ENCODE measurements at regions not wholly inside any gene's neighbourhood (a gene's known extent, or its start where the extent isn't known, plus 50 kb on each side); places are given as distances from the start of the nearest gene placed in this dataset.

DNA sequence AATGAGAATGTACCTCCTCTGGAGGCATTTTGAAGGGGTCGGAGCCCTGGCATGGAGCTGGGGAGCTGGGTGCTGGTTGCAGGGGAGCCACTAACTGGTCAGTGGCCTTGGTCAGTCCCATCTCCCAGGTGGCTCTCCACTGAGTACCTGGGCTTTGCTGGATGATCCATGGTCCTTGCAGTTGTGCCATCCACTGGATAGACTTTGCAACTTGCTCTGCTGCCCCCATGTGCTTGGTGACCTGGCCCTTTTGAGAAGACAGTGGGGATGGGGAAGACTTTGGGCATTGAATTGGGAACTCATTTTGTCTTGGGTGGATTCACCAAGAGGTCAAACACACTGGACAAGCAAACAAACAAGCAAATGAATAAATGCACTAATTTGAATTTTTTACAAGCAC, 263.9 kb downstream of the MYCN start:
- no peak for TF ChIP-seq POLR2A (IDR thresholded peaks at IDR 0.05)
- TF ChIP-seq, protein P1, sequence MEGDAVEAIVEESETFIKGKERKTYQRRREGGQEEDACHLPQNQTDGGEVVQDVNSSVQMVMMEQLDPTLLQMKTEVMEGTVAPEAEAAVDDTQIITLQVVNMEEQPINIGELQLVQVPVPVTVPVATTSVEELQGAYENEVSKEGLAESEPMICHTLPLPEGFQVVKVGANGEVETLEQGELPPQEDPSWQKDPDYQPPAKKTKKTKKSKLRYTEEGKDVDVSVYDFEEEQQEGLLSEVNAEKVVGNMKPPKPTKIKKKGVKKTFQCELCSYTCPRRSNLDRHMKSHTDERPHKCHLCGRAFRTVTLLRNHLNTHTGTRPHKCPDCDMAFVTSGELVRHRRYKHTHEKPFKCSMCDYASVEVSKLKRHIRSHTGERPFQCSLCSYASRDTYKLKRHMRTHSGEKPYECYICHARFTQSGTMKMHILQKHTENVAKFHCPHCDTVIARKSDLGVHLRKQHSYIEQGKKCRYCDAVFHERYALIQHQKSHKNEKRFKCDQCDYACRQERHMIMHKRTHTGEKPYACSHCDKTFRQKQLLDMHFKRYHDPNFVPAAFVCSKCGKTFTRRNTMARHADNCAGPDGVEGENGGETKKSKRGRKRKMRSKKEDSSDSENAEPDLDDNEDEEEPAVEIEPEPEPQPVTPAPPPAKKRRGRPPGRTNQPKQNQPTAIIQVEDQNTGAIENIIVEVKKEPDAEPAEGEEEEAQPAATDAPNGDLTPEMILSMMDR (IDR thresholded peaks at IDR 0.05): no peak
- no peak for DNase-seq
- Histone ChIP-seq H3K27ac (no peak overlapping the region), H3K36me3 (no peaks in the 10 kb centered on the region), H3K9me3 (no peaks in the 10 kb centered on the region), H3K27me3 (peaks cover 0 to 10% (median 0%) of the 10 kb centered on the region in 4 donors), H3K4me3 (no peak overlapping the region), H3K4me1 (peaks cover 0 to 18% (median 3%) of the 10 kb centered on the region in 3 donors)
- WGBS, 2 donors: 86% methylated on average over 1 of the region's 1 CpG; no CpG with 5 or more reads in 1 of the 2 donors
- intact Hi-C loops (cut with DNase I): no loop called here

DNA sequence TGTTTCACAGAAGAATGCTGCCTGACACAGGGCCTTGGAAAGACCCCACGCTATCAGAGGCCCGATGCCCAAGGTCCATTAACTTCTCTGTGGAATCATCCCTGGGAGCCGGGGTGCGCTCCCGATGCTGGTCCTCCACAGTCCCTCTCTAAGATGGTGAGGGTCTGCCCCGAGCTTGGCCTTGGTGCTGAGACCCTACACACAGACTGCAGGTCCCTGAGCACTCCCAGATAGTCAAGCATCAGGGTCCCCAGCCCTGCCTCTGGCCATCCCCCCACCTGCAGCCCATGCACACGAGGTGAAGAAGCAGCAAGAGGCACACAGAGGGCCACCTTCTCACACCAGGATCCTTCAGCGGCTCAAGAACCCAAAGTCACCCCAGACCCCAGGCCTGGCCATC, 263.3 kb downstream of the MYCN start:
- Histone ChIP-seq H3K9me3 (no peaks in the 10 kb centered on the region), H3K4me3 (no peak overlapping the region), H3K27me3 (peaks cover 0 to 10% (median 0%) of the 10 kb centered on the region in 4 donors), H3K27ac (no peak overlapping the region), H3K36me3 (no peaks in the 10 kb centered on the region), H3K4me1 (peaks cover 0 to 18% (median 3%) of the 10 kb centered on the region in 3 donors)
- WGBS, 2 donors: 67 to 95% methylated on average over 2 to 7 of the region's 8 CpGs
- DNase-seq: no peak
- intact Hi-C loops (cut with DNase I): no loop called here
- TF ChIP-seq, protein P1 (IDR thresholded peaks at IDR 0.05): no peak
- no peak for TF ChIP-seq POLR2A (IDR thresholded peaks at IDR 0.05)

DNA sequence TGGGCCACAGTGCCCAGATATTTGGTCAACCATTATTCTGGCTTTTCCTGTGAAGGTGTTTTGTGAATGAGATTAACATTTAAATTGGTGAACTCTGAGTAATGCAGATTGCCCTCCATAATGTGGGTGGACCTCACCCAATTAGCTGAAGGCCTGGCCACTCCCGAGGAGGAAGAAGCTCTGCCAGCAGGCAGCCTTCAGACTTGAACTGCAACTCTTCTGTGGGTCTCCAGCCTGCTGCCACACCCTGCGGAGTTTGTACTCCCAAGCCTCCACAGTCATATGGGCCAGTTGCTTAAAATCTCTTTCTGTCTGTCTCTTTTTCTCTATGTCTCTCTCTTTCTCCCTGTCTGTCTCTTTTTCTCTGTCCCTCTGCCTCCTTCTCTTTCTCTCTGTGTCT, 262.7 kb downstream of the MYCN start:
- Histone ChIP-seq H3K27me3 (peaks cover 0 to 7% (median 0%) of the 10 kb centered on the region in 4 donors), H3K4me3 (no peak overlapping the region), H3K27ac (peak overlapping the region in 2 of 4 donors; percentile 48 to 64), H3K36me3 (no peaks in the 10 kb centered on the region), H3K4me1 (peaks cover 0 to 18% (median 3%) of the 10 kb centered on the region in 3 donors), H3K9me3 (no peaks in the 10 kb centered on the region)
- TF ChIP-seq, protein P1 (IDR thresholded peaks at IDR 0.05): no peak
- TF ChIP-seq POLR2A (IDR thresholded peaks at IDR 0.05): no peak
- intact Hi-C loops (cut with DNase I): no loop called here
- DNase-seq: no peak
- WGBS, 2 donors: 42 to 56% methylated on average over 2 of the region's 2 CpGs

DNA sequence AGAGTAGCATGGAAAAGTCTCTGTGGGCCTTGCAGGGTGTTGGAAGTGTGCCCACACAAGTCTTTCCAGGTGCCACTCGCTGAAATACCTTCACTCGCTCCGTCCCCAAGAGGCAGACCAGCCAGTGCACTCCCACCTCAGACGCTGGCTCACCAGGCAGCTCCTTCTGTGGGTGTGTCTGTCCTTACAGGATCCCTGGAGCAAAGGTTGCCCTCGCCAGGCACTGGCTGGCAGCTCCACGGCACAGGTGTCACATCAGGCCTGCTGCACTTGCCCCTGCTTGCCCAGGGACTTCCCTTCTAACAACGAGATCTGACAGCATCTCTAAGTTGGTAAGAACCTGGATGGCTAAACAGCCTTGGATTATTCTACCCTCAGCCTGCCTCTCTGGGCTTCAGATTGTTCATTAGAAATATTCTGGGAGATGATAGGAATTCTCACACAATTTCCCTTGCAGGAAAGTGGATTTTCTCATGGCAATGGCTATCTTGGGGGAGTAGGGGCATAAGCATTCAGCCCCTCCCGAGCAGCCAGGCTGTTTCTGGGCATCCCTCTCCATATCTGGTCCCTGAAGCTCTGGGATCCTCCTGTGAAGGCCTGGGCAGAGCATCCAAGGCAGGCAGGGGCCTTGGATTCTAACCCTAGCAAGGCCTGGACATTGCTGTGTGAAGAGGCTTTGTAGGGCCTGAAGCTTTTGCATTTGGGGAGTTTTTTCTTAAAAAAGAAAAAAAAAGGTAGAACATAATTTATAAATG, 262.1 kb downstream of the MYCN start:
- TF ChIP-seq, protein P1 (IDR thresholded peaks at IDR 0.05): no peak
- no peak for TF ChIP-seq POLR2A (IDR thresholded peaks at IDR 0.05)
- H3K4me1 ChIP-seq: peaks cover 0 to 18% (median 3%) of the 10 kb centered on the region in 3 donors
- peak overlapping the region in 3 of 4 donors; percentile 13 to 64 (median 48) for H3K27ac ChIP-seq
- no peak for DNase-seq
- H3K9me3 ChIP-seq: no peaks in the 10 kb centered on the region
- H3K4me3 ChIP-seq: no peak overlapping the region
- peaks cover 0 to 7% (median 0%) of the 10 kb centered on the region in 4 donors for H3K27me3 ChIP-seq
- H3K36me3 ChIP-seq: no peaks in the 10 kb centered on the region
- 34 to 57% methylated on average over 3 to 4 of the region's 8 CpGs for WGBS, 2 donors
- intact Hi-C loops (cut with DNase I): no loop called here

DNA sequence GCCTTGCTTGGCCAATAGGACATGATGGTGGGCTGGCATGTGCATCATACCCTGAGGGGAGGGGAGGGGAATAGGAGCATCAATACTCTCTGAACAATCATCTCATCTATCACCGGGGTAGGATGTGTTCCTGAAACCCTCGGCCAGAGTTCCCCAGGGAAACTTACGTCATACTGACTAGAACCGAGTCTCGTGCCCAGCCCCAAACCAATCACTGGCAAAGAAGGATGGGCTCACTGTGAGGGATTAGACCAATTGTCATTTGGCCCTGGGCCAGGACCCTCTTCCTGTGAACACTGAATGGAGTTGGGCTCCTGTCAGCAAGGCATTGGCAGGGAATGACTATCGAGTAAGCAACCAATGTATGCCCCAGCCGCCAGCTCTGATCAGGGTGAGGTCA, 261.5 kb downstream of the MYCN start:
- Histone ChIP-seq H3K27ac (peak overlapping the region in 2 of 4 donors; percentile 13 to 48), H3K36me3 (no peaks in the 10 kb centered on the region), H3K4me3 (no peak overlapping the region), H3K27me3 (peaks cover 0 to 7% (median 0%) of the 10 kb centered on the region in 4 donors), H3K9me3 (no peaks in the 10 kb centered on the region), H3K4me1 (peaks cover 0 to 18% (median 3%) of the 10 kb centered on the region in 3 donors)
- TF ChIP-seq, protein P1 (IDR thresholded peaks at IDR 0.05): no peak
- 20 to 51% methylated on average over 3 to 7 of the region's 7 CpGs for WGBS, 2 donors
- DNase-seq: no peak
- intact Hi-C loops (cut with DNase I): no loop called here
